ENCODE measurements at regions not wholly inside any gene's neighbourhood (a gene's known extent, or its start where the extent isn't known, plus 50 kb on each side); places are given as distances from the start of the nearest gene placed in this dataset.
"Not testable (repeated sequence)": the region's sequence is repeated elsewhere in the genome, so short reads cannot be mapped to it uniquely, and the experiment has no call there.

DNA sequence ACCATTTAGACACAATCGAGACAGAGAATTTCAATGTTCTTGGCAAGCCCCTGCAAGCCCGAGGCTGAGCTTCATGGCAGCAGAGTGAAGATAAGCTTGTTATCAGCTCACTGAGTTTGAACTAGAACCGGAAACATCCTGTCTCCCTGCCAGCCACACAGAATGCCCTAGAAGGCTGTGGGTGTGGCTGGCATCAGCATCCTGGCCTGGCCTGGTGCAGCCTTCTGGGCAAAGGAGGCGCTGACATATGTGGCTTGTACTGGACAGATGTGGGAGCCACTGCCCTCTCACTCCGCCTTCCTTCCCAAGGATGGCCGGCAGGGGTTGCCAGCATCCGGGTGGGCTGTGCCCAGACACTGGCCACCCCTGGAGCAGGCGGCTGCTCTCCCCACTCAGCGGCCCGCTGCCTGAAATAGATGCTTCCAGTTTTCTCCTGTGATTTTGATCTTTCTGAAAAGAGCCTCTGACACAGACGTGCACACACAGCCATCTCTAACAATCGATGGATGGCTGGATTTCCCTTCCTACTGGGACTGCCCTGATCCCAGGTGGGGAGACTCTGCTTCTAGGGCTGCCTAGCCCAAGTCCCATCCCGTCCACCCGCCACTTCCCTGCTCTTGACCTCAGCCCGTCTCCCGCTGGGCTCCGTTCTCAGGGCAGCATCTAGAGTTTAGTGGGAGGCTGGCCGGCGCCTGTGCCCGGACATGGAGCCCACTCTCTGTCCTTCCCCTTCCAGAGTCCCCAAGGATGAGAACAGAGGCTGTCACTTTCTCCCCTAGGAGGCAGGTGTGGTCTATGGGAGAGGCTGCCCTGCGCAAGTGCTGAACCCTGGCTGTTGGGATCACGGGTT is 149.7 kb downstream of the CTTN start:
- peak in 2 of 56 donors; percentile 10 to 11 for DNase-seq

DNA sequence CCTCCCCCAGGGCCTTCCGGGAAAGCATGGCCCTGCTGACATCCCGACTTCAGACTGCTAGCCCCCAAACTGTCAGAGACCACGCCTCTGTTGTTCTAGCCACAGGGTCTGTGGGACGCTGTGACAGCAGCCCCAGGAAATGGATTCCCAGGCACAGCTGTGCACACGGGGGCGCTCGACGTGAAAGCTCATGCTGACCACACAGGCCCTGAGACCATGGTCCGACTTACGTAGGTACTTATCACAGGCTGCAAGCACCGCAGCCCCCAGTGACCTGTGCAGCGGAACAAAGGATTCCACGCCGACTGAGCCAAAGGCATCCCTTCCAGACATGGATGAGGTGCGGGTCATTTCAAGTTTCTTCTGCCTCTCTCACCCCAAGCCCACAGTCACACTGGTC is 150.6 kb downstream of the CTTN start:
- DNase-seq = no peak

DNA sequence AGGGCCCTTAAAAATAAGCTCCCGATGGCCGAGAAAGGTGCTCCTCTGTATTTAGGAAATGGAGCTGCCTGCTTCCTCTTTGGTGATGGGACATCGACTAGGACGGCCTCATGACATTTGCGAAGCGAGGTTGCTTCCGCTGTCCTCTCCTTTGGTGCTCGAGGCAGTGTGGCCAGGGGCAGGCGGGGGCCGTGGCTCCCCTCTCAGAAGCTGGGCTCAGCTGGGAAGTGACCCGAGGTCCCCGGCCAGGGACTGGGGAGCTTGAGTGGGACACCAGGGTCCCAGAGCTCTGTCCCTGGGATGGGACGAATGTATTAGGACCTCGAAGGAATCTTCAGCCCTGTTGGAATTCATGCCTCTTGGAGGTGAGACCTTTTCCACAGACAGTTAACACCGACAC is 151.1 kb downstream of the CTTN start:
- DNase-seq = no peak

DNA sequence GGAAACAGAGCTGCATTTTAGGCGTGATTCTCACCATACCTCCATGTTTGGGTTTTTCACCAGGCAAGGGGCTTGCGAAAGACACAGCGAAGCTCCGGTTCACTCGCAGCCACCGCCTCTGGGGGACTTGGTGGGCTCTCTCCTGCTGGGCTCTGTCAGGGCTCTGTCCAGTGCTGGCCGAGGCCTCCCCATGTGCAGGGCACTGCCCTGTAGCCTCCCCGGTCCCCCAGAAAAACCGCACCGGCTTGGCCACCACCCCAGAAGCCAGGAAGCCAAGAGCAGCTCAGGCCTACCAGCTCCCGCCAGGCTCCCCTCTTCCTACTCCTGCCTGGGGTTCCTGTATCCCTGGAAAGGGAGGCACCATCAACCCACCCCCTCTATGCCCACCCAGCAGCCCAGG is 151.5 kb downstream of the CTTN start:
- no peak for DNase-seq

DNA sequence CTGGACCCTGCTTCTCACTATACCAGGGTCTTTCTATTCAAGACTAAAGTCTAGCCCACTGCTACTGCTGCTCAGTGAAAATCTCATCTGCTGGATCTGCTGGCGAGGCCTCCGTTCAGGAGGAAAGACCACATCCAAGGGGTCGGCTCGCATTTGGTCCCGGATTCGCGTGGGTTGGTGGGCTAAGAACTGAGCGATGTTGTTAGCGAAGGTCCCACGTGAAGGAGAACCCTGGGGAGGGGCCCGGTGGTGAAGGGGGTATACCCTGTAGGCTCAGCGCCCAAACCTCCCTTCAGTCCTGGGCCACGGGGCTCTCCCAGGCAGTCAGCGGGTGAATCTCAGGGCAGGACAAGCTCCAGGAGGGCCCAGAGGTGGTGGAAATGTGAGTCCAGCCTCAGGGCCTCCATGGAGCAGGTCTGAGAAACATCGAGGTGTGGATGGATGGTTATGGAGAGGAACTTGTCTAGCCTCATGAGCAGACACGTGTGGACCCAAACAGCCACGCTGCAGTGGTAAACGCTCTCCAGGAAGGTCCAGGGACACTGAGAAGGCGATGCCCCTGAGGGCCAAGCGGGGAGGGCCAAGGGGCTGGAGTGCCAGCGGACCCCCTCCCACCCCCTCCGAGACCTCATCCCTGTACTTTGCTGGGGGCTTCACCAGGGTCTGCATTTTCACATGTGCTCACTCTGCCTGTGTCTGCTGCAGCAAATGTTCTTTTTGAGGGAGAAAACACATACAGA is 152.3 kb downstream of the CTTN start:
- no peak for DNase-seq

DNA sequence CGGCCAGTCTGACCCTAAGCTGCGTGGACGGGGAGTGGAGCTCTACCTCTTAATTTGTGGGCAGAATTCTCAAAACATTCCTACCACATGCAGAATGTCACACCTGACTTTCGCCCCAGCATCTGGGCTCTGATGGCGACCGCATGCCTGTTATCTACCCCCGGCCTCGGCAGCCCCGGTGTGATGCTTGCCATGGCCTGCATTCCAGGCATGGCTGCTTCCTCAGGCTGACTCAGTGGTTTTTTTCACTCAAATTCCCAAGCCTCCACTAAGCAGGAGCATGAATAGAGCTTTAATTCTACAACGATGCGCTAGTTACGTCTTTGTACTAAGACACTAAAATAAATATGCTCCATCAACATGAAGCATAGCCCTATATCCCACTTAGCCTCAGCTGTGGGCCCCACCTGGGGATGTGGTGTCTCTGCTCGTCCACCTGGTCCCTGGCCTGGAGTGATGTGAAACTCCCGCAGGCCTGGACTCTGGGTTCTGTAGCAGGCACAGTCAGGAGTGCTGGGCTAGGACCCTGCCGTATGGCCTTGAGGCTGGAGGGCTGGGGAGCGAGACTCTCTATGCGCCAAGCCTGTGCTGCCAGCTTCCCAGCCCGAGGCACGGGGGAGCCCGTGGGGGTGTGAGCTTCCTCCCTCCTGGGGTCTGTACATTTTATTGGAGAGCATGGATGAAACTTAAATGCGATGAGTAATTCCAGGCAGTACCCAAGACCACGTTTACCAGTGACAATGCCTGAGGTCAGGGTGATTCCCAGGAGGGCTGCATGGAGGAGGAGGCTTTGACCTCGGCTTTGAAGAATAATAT is 153.2 kb downstream of the CTTN start:
- no peak for DNase-seq

DNA sequence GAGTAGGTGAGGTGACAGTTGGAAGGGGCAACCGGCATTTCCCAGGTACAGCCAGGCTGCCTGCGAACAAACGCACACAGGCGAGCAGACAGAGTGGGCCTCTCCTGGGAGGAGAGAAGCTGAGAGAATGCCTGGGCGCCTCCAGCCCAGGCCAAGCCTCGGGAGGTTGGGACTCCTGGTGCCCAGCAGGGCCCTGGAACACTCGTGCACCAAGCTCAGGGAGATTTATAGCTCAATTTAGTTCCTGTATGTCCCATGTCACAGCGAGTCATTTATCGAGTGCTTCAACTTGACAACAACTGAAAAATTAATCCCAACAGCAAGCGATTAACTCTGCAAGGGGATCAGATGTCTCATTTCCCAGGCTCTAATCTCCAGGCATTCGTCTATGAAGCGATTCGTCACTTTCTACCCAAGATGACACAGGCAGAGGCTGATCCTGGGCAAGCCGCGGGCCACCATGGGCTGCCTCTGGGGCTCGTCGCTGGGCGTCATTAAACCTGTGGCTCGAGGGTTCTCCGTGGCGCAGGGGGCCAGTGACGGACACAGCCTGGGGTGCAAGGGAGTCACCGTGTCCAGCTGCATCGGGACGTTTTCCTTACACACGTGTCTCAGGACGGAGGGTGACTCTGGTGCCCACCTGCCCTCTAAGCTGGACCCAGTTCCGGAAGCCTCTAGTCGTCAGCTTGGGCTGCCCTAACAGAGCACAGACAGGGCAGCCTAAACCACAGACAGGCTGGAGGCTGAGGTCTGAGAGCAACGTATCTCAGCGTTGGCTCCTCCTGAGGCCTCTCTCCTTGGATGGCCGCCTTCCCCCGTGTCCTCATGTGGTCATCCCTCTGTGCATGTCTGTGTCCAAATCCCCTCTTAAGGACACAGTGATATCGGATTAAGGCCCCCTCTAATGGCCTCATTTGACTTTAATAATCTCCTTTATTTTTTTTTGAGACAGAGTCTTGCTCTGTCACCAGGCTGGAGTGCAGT is 154.1 kb downstream of the CTTN start:
- DNase-seq = no peak

DNA sequence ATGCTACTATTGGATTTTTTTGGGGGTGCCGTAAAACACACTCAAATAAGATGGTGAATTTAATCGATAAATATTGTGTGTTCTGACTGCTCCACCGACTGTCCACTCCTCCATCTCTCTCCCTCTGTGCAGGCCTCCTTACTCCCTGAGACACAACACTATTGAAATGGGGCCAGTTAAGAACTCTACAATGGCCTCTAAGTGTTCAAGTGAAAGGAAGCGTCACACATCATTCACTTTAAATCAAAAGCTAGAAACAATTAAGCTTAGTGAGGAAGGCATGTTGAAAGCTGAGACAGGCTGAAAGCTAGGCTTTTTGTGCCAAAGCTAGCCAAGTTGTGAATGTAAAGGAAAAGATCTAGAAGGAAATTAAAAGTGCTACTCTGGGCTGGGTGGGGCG is 156.7 kb downstream of the CTTN start:
- DNase-seq = no peak

DNA sequence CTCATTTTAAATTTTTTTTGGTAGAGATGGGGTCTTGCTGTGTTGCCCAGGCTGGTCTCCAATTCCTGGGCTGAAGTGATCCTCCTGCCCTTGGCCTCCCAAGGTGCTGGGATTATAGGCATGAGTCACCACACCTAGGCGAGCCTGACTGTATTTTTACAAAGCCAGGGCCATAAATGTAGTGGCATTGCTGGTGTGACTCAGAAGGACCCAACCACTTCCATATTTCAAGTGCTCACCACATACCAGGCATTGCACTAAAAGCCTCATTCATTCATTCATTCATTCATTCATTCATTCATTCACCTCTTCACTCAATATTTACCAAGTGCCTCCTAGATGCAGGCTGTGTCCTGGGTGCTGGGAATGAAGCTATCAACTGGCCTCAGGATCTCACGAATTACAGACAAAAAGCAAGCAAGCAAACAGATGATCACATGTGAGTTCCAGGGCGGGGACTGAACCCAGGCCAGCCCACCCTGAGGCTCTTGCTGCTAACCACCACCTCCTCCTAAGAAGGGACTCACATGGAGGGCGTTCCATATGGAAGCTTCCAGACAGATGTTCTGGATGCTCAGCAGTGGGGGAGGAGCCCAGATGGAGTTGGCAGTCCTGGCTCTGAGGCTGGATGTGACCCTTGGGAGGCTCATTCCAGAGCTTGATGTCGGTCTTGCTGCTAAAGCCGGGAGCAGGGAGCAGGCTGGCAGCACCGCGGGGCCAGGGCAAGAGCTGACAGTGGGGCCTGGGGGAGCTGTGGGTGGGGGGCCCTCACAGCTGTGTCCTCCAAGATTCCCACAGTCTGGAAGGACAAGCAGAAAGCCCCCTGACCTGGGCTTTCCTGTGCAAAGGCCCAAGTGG is 158.8 kb downstream of the CTTN start:
- no peak for DNase-seq

DNA sequence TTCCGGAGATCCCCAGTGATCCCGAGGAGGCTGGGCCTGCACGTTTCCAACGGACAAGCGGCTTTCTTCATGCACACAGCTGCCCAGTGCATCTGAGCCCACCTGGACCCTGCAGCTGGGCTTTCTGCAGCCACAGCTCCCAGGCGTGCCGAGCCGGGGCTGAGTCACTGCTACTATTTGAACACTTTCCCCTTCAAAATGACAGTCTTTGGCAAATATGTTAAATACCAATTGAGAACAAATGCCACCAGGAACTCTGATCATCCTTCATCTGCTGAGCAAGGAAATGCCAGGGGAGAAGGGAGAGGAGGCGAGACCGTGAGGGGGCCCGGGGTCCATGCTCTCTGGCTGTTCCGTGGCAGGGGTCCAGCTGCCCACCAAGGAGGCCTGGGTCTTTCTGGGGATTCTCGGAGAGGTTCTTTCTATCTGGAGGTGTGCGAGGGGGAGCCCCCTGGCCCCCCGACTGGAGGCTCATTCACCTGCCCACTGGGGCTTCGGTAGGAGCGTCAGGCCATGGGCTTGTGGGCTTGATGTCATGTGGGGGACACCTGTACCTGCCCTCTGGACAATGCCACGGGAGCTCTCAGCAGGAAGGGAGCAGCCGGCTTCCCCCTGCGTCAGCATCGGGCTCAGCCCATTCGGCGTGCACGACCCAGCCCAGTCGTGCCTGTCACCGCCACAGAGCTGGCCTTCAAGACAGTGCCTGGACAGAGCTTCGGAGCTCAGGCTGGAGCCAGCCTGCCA is 159.6 kb downstream of the CTTN start:
- no peak for DNase-seq

DNA sequence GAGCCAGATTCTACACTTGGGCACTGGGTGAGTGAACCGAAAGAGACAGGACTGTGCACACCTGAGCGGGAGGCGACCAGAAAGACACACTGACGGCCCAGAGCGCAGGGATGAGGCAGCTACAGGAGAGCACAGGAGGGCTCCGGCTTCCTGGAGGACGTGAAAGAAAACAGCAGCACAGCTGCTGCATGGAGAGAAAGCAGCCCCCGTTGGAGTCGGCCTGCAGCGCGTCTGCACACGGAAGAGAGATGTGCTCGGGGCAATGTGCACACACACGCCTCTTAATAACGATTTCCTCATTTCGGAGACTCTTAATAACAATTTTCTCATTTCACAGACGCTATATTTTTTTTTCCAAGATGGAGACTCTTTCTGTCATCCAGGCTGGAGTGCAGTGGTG is 160.4 kb downstream of the CTTN start:
- no peak for DNase-seq

DNA sequence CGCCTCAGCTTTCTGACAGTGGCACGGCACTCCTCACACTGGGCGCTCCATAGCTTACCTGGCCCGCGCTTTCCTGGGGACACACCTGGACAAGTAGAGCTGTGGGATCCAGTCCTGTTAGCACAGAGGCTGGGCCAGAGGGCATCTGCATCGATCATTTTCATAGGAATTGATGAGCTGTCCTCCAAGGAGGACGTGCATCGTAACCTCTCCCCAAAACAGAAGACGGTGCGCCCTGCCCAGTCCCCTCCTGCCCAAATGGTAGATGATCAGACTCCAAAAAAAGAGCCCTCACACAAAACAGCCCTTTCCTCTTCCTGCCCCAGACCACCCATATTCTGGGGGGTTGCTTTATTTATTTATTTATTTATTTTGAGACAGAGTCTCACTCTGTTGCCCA is 161.2 kb downstream of the CTTN start:
- DNase-seq = no peak

DNA sequence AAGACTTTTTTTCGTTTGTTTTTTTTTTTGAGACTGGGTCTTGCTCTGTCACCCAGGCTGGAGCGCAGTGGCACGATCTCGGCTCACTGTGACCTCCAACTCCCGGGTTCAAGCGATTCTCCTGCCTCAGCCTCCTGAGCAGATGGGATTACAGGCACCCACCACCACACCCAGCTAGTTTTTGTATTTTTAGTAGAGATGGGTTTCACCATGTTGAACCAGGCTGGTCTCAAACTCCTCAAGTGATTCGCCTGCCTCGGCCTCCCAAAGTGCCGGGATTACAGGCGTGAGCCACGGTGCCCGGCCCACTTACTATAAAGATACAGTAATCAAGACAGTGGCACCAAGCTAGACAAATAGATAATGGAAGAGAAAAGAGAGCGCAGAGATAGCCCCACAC is 162.3 kb downstream of the CTTN start:
- not testable (repeated sequence) for DNase-seq

DNA sequence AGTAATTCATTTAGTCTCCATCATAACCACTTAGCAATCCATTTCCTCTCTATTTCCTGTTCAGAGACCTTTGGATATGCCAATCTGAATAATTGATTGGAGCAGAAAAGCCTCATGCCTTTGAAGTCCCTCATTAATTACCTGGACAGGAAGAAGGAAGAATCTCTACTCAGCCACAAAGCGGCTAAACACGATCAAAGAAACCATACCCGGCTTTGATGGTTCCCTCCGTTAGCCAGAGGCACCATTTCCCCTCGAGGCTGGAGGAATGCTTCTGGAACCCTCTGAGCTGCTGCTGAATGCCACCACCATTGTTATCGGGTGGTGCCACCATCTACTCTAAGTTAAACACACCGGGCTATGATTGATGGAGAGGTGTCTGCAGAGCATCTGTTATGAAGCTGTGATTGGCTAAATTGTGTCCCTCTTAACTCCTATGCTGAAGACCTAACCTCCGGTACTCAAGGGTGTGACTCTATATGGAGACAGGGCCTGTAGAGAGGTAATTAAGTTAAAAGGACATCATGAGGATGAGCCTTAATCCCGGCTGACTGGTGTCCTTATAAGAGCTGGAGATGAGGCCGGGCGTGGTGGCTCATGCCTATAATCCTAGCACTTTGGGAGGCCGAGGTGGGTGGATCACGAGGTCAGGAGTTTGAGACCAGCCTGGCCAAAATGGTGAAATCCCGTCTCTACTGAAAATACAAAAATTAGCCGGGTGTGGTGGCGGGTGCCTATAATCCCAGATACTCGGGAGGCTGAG is 168.6 kb downstream of the CTTN start:
- no peak for DNase-seq

DNA sequence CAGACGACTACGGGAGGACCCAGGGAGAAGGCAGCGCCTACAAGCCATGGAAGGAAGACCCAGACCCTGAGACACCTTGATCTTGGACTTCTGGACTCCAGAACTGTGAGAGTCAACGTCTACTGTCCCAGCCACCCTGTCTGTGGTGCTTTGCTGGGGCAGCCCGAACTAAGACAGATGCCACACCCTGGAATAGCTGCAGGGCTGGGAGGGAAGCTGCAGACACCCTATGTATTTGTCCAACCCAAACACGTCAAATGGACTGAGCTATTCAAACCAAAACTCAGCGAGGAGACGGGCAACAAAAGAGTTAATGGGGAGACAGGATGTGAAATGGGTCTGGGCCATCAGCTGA is 169.3 kb downstream of the CTTN start:
- DNase-seq = no peak

DNA sequence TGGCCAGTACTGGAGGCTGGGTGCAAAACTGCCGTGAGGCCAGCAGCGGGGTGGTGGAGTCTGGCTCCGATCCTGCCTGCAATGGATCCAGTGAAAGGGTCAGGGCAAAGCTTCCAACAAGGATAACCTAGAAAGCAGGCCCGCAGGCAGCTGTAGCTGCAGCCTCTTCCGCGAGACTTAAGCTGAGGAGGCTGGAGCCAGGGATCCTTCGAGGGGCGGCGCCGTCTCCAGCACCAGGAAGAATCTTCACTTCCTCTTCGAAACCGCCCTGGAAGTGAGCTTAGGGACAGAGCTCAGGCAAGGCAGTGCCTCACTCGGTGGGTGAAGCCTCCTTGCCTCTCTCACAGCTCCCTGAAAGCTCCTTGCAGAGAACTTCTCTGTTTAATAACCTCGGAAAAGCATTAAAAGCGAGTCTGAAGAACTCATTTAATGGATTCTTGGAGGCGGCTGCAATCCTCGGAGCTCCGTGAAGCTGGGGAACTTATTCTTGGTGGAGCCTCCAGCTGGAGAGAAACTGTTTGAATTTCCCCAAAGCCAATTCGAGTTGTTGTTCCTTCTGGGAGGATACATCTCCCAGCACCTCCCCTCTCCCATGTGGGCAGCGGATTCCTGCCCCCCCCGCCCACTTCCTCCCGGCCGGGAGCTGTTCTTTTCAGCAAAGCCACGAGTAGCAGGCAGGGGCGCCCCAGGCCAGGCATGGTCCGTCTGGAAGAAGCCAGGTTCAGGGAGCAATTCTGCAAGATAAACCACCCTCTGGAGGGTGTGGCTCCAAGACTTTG is 169.9 kb downstream of the CTTN start:
- DNase-seq = peak in 15 of 56 donors; percentile 13 to 59 (median 29)

DNA sequence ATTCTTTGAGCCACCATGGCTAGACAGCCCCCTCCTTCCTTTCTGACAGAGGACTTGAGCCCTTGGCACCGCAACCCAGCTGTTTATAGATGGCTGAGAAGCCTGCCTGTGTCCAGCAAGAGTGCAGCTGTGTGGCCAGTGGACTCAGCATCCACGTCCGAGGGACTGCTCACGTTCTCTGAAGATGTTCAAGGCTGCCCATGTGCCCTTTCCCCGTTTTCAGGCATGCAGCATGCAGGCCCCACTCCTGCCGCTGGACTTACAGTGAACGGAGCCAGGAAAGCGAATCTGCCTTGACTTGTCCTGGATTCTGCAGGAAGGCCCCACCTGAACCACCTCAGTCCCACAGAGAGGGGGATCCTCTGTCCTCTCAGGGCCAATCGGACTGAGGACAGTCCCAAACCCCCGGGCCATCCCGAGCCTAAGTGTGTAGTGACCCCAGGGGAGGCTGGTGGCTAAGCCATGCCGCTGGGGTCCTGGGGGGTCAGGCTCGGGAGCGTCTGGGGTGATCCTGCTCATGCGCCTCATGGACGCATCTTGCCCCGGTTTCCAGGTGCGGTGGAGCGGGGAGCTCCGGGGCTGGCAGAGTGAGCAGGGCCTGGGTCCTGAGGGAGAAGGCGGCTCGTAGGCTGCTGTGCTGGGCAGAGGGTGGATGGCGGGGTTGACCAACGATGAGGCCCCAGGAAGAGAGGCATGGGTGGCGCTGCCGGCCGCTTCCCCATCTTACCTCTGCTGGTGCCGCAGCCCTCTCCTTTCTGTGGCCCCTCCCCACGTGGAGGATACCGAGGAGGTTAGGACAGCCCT is 170.7 kb downstream of the CTTN start:
- DNase-seq = no peak
